H1 (cell line): ENCODE measurements at regions not wholly inside any gene's neighbourhood (a gene's known extent, or its start where the extent isn't known, plus 50 kb on each side); places are given as distances from the start of the nearest gene placed in this dataset.

Experiments used
- CTCF ChIA-PET: fragments of 300-600 bp; sonication (Branson Sonifier 250); formaldehyde crosslinking; loops from one replicate; lab custom pipeline; 2021; ENCODE audit not compliant: partially characterized antibody; lab: Charles Lee
- POLR2A ChIA-PET: fragments of 300-600 bp; sonication (Branson Sonifier 250); formaldehyde crosslinking; loops from one replicate; lab custom pipeline; 2021; ENCODE audit warnings: inconsistent platforms; ENCODE audit not compliant: partially characterized antibody; lab: Charles Lee
- DNase-seq, 2 experiments: peaks; one replicate each; pipeline versions ENCODE4 v3.0.0 to v3.0.0-alpha.2; 2010 to 2022; ENCODE audit warnings: low spot score in 2 of 2, low read depth in 1 of 2, mixed read lengths in 1 of 2
- FAIRE-seq: peaks from 2 replicates; lab custom pipeline; 2011; peaks lifted over from hg19 to GRCh38; lab: Jason Lieb, UNC
- H2AFZ ChIP-seq: 2 replicates; pipeline ENCODE4 v1.8.1; 2012; ENCODE audit warnings: low read length, inconsistent platforms
- H2AK5ac ChIP-seq: 2 replicates; pipeline ENCODE4 v1.6.1; 2013; ENCODE audit warnings: low read depth, low read length
- H2BK120ac ChIP-seq: replicated peaks from 2 replicates; pipeline ENCODE3; 2013; ENCODE audit warnings: low read depth, low read length, inconsistent platforms
- H2BK12ac ChIP-seq: 2 replicates; pipeline ENCODE4 v1.6.1; 2013; ENCODE audit warnings: low read depth, low read length
- H2BK15ac ChIP-seq: 2 replicates; pipeline ENCODE4 v1.6.1; 2013; ENCODE audit warnings: low read length
- H2BK20ac ChIP-seq: 2 replicates; pipeline ENCODE4 v1.6.1; 2013; ENCODE audit warnings: low read length
- H2BK5ac ChIP-seq: 2 replicates; pipeline ENCODE4 v1.6.1; 2013; ENCODE audit warnings: low read depth, low read length
- H3K14ac ChIP-seq: 2 replicates; pipeline ENCODE4 v1.6.1; 2013; ENCODE audit warnings: inconsistent platforms; ENCODE audit not compliant: insufficient read length
- H3K18ac ChIP-seq: 2 replicates; pipeline ENCODE4 v1.6.1; 2013; ENCODE audit warnings: low read length; ENCODE audit errors: extremely low read depth
- H3K23ac ChIP-seq: 2 replicates; pipeline ENCODE4 v1.6.1; 2013; ENCODE audit warnings: inconsistent platforms; ENCODE audit not compliant: insufficient read length
- H3K23me2 ChIP-seq: 2 replicates; pipeline ENCODE4 v1.6.1; 2013; ENCODE audit warnings: low read depth, low read length
- H3K27ac ChIP-seq: 2 replicates; pipeline ENCODE4 v1.6.1; 2011; ENCODE audit warnings: low read depth, low read length, inconsistent platforms
- H3K27me3 ChIP-seq, 4 experiments: replicated peaks in 1 of 4; 1 replicate in 1 of 4; 2 replicates in 3 of 4; pipeline versions ENCODE4 v1.6.1 to v1.8.1; 2011 to 2013; ENCODE audit warnings: low read length in 3 of 4, mild to moderate bottlenecking in 3 of 4, inconsistent platforms in 2 of 4, mixed read lengths in 2 of 4, moderate library complexity in 1 of 4; ENCODE audit not compliant: control insufficient read depth in 3 of 4, insufficient read depth in 3 of 4; ENCODE audit errors: extremely low read depth in 1 of 4
- H3K36me3 ChIP-seq, 4 experiments: 2 replicates each; pipeline versions ENCODE4 v1.6.1 to v1.8.1; 2011 to 2013; ENCODE audit warnings: mild to moderate bottlenecking in 4 of 4, low read length in 3 of 4, moderate library complexity in 2 of 4, control low read depth in 1 of 4, inconsistent platforms in 1 of 4; ENCODE audit not compliant: insufficient read depth in 4 of 4, control insufficient read depth in 2 of 4
- H3K4ac ChIP-seq: replicated peaks from 2 replicates; pipeline ENCODE3; 2013; ENCODE audit warnings: low read length, low read depth, mixed read lengths, inconsistent platforms; ENCODE audit not compliant: insufficient read length
- H3K4me1 ChIP-seq, 4 experiments: replicated peaks in 1 of 4; 1 replicate in 1 of 4; 2 replicates in 3 of 4; pipeline versions ENCODE4 v1.6.1 to v1.8.1; 2011 to 2013; ENCODE audit warnings: low read length in 3 of 4, inconsistent platforms in 2 of 4, mixed read lengths in 1 of 4; ENCODE audit not compliant: insufficient read depth in 4 of 4, control insufficient read depth in 3 of 4
- H3K4me2 ChIP-seq, 2 experiments: 2 replicates each; pipeline versions ENCODE4 v1.6.1 to v1.8.1; 2011 to 2013; ENCODE audit warnings: low read depth in 2 of 2, low read length in 2 of 2, control low read depth in 1 of 2, inconsistent platforms in 1 of 2, mild to moderate bottlenecking in 1 of 2; ENCODE audit not compliant: insufficient read depth in 1 of 2
- H3K4me3 ChIP-seq, 4 experiments: fragments of 200-600, 300-600 bp in 1 of 4; sonication (generic), shearing (Covaris generic), sonication (Bioruptor Twin) in 1 of 4; 2 replicates each; pipeline versions ENCODE4 v1.5.1 to v1.8.1; 2011 to 2016; ENCODE audit warnings: low read length in 4 of 4, low read depth in 3 of 4, control low read depth in 2 of 4, inconsistent platforms in 2 of 4, mild to moderate bottlenecking in 2 of 4, mixed read lengths in 1 of 4, moderate library complexity in 1 of 4; ENCODE audit not compliant: insufficient read depth in 2 of 4; ENCODE audit errors: extremely low read depth in 1 of 4
- H3K56ac ChIP-seq: replicated peaks from 2 replicates; pipeline ENCODE3; 2013; ENCODE audit warnings: low read depth, mild to moderate bottlenecking, mixed read lengths, low read length, inconsistent platforms; ENCODE audit not compliant: insufficient read length
- H3K79me1 ChIP-seq: 2 replicates; pipeline ENCODE4 v1.6.1; 2013; ENCODE audit warnings: low read depth, low read length, control low read depth
- H3K79me2 ChIP-seq, 2 experiments: 2 replicates each; pipeline versions ENCODE4 v1.6.1 to v1.8.1; 2012 to 2013; ENCODE audit warnings: low read length in 2 of 2, mild to moderate bottlenecking in 2 of 2, inconsistent platforms in 1 of 2; ENCODE audit not compliant: insufficient read depth in 2 of 2, control insufficient read depth in 1 of 2
- H3K9ac ChIP-seq, 4 experiments: replicated peaks in 1 of 4; 1 replicate in 1 of 4; 2 replicates in 3 of 4; pipeline versions ENCODE4 v1.6.1 to v1.8.1; 2011 to 2013; ENCODE audit warnings: low read depth in 3 of 4, low read length in 3 of 4, control low read depth in 2 of 4, mild to moderate bottlenecking in 2 of 4, moderate library complexity in 2 of 4, inconsistent platforms in 1 of 4; ENCODE audit errors: extremely low read depth in 1 of 4
- H3K9me3 ChIP-seq, 2 experiments: 2 replicates each; pipeline versions ENCODE4 v1.6.1 to v1.8.1; 2012 to 2013; ENCODE audit warnings: mild to moderate bottlenecking in 2 of 2, moderate library complexity in 2 of 2, control low read depth in 1 of 2, inconsistent platforms in 1 of 2, low read depth in 1 of 2, low read length in 1 of 2, mixed read lengths in 1 of 2; ENCODE audit not compliant: insufficient read depth in 2 of 2
- H4K20me1 ChIP-seq, 2 experiments: replicated peaks in 1 of 2; 2 replicates each; pipeline versions ENCODE3 to v1.8.1; 2011 to 2013; ENCODE audit warnings: inconsistent platforms in 2 of 2, low read length in 2 of 2, mild to moderate bottlenecking in 1 of 2; ENCODE audit not compliant: insufficient read depth in 2 of 2, control insufficient read depth in 1 of 2
- H4K5ac ChIP-seq: 2 replicates; pipeline ENCODE4 v1.6.1; 2013; ENCODE audit warnings: low read length, low read depth, mixed read lengths, inconsistent platforms; ENCODE audit not compliant: insufficient read length
- H4K8ac ChIP-seq: 2 replicates; pipeline ENCODE4 v1.8.0; 2013; ENCODE audit warnings: mild to moderate bottlenecking, moderate library complexity, low read length, inconsistent platforms; ENCODE audit not compliant: insufficient read depth; ENCODE audit errors: extremely low read depth
- H4K91ac ChIP-seq: replicated peaks from 2 replicates; pipeline ENCODE3; 2013; ENCODE audit warnings: low read length, mixed read lengths, inconsistent platforms; ENCODE audit not compliant: insufficient read length
- CBX5 ChIP-seq: fragments of 300-800, 300-1000 bp; sonication (generic); IDR thresholded peaks from 2 replicates; pipeline ENCODE4 v1.7.1; 2016; ENCODE audit warnings: antibody characterized with exemption, low read length, low read depth
- CBX8 ChIP-seq: fragments of 300-800, 300-1000 bp; sonication (generic); IDR thresholded peaks from 2 replicates; pipeline ENCODE4 v1.7.1; 2016; ENCODE audit warnings: low read depth, low read length, borderline replicate concordance
- HDAC6 ChIP-seq: IDR thresholded peaks from one replicate; pipeline ENCODE4 v1.7.1; 2012; ENCODE audit warnings: low read depth, mild to moderate bottlenecking, inconsistent platforms, low read length, moderate library complexity
- MAX ChIP-seq: IDR thresholded peaks from 2 replicates; pipeline ENCODE4 v1.6.1; 2012; ENCODE audit warnings: inconsistent platforms
- RXRA ChIP-seq: IDR thresholded peaks from 2 replicates; pipeline ENCODE4 v1.6.1; 2011; ENCODE audit warnings: low read depth, mild to moderate bottlenecking, low read length, moderate library complexity; ENCODE audit not compliant: insufficient read depth
- SP4 ChIP-seq: IDR thresholded peaks from 2 replicates; pipeline ENCODE4 v1.6.1; 2012; ENCODE audit warnings: low read length, inconsistent platforms
- TEAD4 ChIP-seq: IDR thresholded peaks from 2 replicates; pipeline ENCODE4 v1.6.1; 2012; ENCODE audit warnings: low read depth, low read length, inconsistent platforms, mixed read lengths
- WGBS, 2 experiments: shearing (Covaris generic) in 1 of 2; methylation state at CpG; one replicate each; pipeline versions ENCODE4 v1.1.6 to v1.1.7; 2013 to 2015; ENCODE audit warnings: low lambda C conversion rate in 2 of 2, mixed read lengths in 2 of 2, inconsistent platforms in 1 of 2, low coverage in 1 of 2, missing lambda C conversion rate in 1 of 2; ENCODE audit not compliant: insufficient replicate concordance in 2 of 2, insufficient coverage in 1 of 2, insufficient read length in 1 of 2; ENCODE audit errors: extremely low coverage in 1 of 2, missing lambda C conversion rate in 1 of 2; 5-methylcytosine and 5-hydroxymethylcytosine counted together

- Histone ChIP-seq H2BK5ac (no peak overlapping the region), H3K4me3 (no peak overlapping the region), H3K4me2 (no peak overlapping the region), H2BK12ac (no peak overlapping the region), H3K27me3 (no peaks in the 10 kb centered on the region), H2BK15ac (no peak overlapping the region), H3K23me2 (no peaks in the 10 kb centered on the region), H3K79me2 (no peaks in the 10 kb centered on the region), H3K23ac (no peak overlapping the region), H2BK120ac (no peak overlapping the region), H4K8ac (no peak overlapping the region), H4K91ac (no peak overlapping the region), H3K4me1 (no peaks in the 10 kb centered on the region), H3K27ac (no peak overlapping the region), H3K4ac (no peak overlapping the region), H3K18ac (no peak overlapping the region), H4K5ac (no peak overlapping the region), H3K9me3 (no peaks in the 10 kb centered on the region), H3K9ac (no peak overlapping the region), H2AFZ (no peak overlapping the region), H3K79me1 (no peaks in the 10 kb centered on the region), H2BK20ac (no peak overlapping the region), H2AK5ac (no peak overlapping the region), H4K20me1 (no peaks in the 10 kb centered on the region), H3K56ac (no peak overlapping the region), H3K14ac (no peak overlapping the region), H3K36me3 (no peaks in the 10 kb centered on the region)
- ChIA-PET POLR2A (no interaction called here), CTCF (interaction anchor here (1.5 to 4.1 kb wide), 3 partner anchors 8 to 100 kb away, joined by 4 to 17 read pairs (median 10); no protein-coding TSS in a partner anchor)
- 94% methylated on average over 2 of the region's 2 CpGs; no CpG with 5 or more reads in 1 of the 2 experiments for WGBS, 2 experiments
- FAIRE-seq (no peak), DNase-seq (no peak)
- TF ChIP-seq CBX5 (no peak), SP4 (no peak), RXRA (no peak), HDAC6 (no peak), TEAD4 (no peak), CBX8 (no peak), MAX (no peak)
Measured at GRCh38 chr18:45376193-45376592, 239.1 kb upstream of the SLC14A2 start.
